ENCODE measurements at regions not wholly inside any gene's neighbourhood (a gene's known extent, or its start where the extent isn't known, plus 50 kb on each side); places are given as distances from the start of the nearest gene placed in this dataset.

GRCh38 chr12:67757651-67758050, 109.1 kb downstream of the DYRK2 start:
- Histone ChIP-seq H3K36me3 (no peaks in the 10 kb centered on the region), H3K4me3 (no peak overlapping the region), H3K9ac (no peak overlapping the region), H3K27me3 (no peaks in the 10 kb centered on the region), H3K9me3 (replicated peaks in 1 of 11) (no peaks in the 10 kb centered on the region; a peak in 1 of 22 replicates), H3K27ac (no peak overlapping the region), H3K4me1 (peaks cover 0 to 17% (median 5%) of the 10 kb centered on the region in 10 experiments; a peak in 9 of 20 replicates), H3K4me2 (no peak overlapping the region), H4K20me1 (no peaks in the 10 kb centered on the region)
- no peak for TF ChIP-seq Cebpa-rat (IDR thresholded peaks at IDR 0.05)

GRCh38 chr12:67758119-67758518, 109.6 kb downstream of the DYRK2 start:
- H3K9me3 ChIP-seq (replicated peaks in 1 of 11): no peaks in the 10 kb centered on the region; a peak in 1 of 22 replicates
- peaks cover 0 to 17% (median 5%) of the 10 kb centered on the region in 10 experiments; a peak in 9 of 20 replicates for H3K4me1 ChIP-seq
- no peaks in the 10 kb centered on the region for H3K27me3 ChIP-seq
- H3K4me3 ChIP-seq: no peak overlapping the region
- H3K9ac ChIP-seq: no peak overlapping the region
- no peak overlapping the region for H3K27ac ChIP-seq
- H4K20me1 ChIP-seq: no peaks in the 10 kb centered on the region
- TF ChIP-seq Cebpa-rat (IDR thresholded peaks at IDR 0.05): no peak
- H3K36me3 ChIP-seq: no peaks in the 10 kb centered on the region
- H3K4me2 ChIP-seq: no peak overlapping the region

GRCh38 chr12:67758521-67758920, 110.0 kb downstream of the DYRK2 start:
- no peak overlapping the region for H3K4me3 ChIP-seq
- no peaks in the 10 kb centered on the region for H4K20me1 ChIP-seq
- no peaks in the 10 kb centered on the region for H3K36me3 ChIP-seq
- H3K9me3 ChIP-seq (replicated peaks in 1 of 11): no peaks in the 10 kb centered on the region; a peak in 1 of 22 replicates
- H3K4me2 ChIP-seq: no peak overlapping the region
- H3K4me1 ChIP-seq: peaks cover 0 to 17% (median 5%) of the 10 kb centered on the region in 10 experiments; a peak in 9 of 20 replicates
- no peak overlapping the region for H3K27ac ChIP-seq
- no peak overlapping the region for H3K9ac ChIP-seq
- TF ChIP-seq Cebpa-rat (IDR thresholded peaks at IDR 0.05): no peak
- H3K27me3 ChIP-seq: no peaks in the 10 kb centered on the region

GRCh38 chr12:67759829-67760228, 111.3 kb downstream of the DYRK2 start:
- Histone ChIP-seq H4K20me1 (no peaks in the 10 kb centered on the region), H3K4me1 (peaks cover 0 to 15% (median 5%) of the 10 kb centered on the region in 10 experiments; a peak in 9 of 20 replicates), H3K27me3 (no peaks in the 10 kb centered on the region; a peak in 1 of 22 replicates), H3K4me3 (no peak overlapping the region), H3K9ac (no peak overlapping the region), H3K27ac (no peak overlapping the region), H3K9me3 (replicated peaks in 1 of 11) (no peaks in the 10 kb centered on the region; a peak in 1 of 22 replicates), H3K4me2 (no peak overlapping the region), H3K36me3 (no peaks in the 10 kb centered on the region)
- TF ChIP-seq Cebpa-rat (IDR thresholded peaks at IDR 0.05): no peak

- Histone ChIP-seq H3K4me1 (peaks cover 0 to 15% (median under 1%) of the 10 kb centered on the region in 10 experiments; a peak in 8 of 20 replicates), H3K9me3 (replicated peaks in 1 of 11) (no peaks in the 10 kb centered on the region; a peak in 1 of 22 replicates), H4K20me1 (no peaks in the 10 kb centered on the region), H3K4me3 (no peak overlapping the region), H3K9ac (no peak overlapping the region), H3K27me3 (no peaks in the 10 kb centered on the region; a peak in 1 of 22 replicates), H3K36me3 (no peaks in the 10 kb centered on the region), H3K27ac (no peak overlapping the region), H3K4me2 (no peak overlapping the region)
- TF ChIP-seq Cebpa-rat (IDR thresholded peaks at IDR 0.05): no peak
These were observed 112.2 kb downstream of the DYRK2 start for GRCh38 chr12:67760586-67761275.

GRCh38 chr12:67761566-67761965, 113.0 kb downstream of the DYRK2 start:
- Histone ChIP-seq H4K20me1 (no peaks in the 10 kb centered on the region), H3K9me3 (replicated peaks in 1 of 11) (no peaks in the 10 kb centered on the region; a peak in 1 of 22 replicates), H3K4me1 (peaks cover 0 to 17% (median 0%) of the 10 kb centered on the region in 10 experiments; a peak in 9 of 20 replicates), H3K4me2 (no peak overlapping the region), H3K27me3 (no peaks in the 10 kb centered on the region; a peak in 1 of 22 replicates), H3K9ac (no peak overlapping the region), H3K4me3 (no peak overlapping the region), H3K36me3 (no peaks in the 10 kb centered on the region), H3K27ac (no peak overlapping the region)
- no peak for TF ChIP-seq Cebpa-rat (IDR thresholded peaks at IDR 0.05)

- Histone ChIP-seq H3K36me3 (no peaks in the 10 kb centered on the region), H3K9ac (no peak overlapping the region), H4K20me1 (no peaks in the 10 kb centered on the region), H3K9me3 (replicated peaks in 1 of 11) (no peaks in the 10 kb centered on the region; a peak in 1 of 22 replicates), H3K27me3 (no peaks in the 10 kb centered on the region; a peak in 1 of 22 replicates), H3K27ac (no peak overlapping the region), H3K4me1 (peaks cover 0 to 19% (median 0%) of the 10 kb centered on the region in 10 experiments; a peak in 9 of 20 replicates), H3K4me2 (no peak overlapping the region), H3K4me3 (no peak overlapping the region)
- TF ChIP-seq Cebpa-rat (IDR thresholded peaks at IDR 0.05): no peak
These were observed 115.5 kb downstream of the DYRK2 start for GRCh38 chr12:67764055-67764454.

GRCh38 chr12:67764946-67765619, 116.5 kb downstream of the DYRK2 start:
- TF ChIP-seq Cebpa-rat (IDR thresholded peaks at IDR 0.05): no peak

More at GRCh38 chr12:67764946-67765619, 116.5 kb downstream of the DYRK2 start:
- Histone ChIP-seq H3K4me2 (peak overlapping the region in 3 of 11 experiments; percentile 32 to 69 (median 57); a peak in 4 of 22 replicates), H3K27me3 (no peaks in the 10 kb centered on the region; a peak in 1 of 22 replicates), H3K9ac (no peak overlapping the region), H3K36me3 (no peaks in the 10 kb centered on the region), H3K4me1 (peaks cover 0 to 19% (median 0%) of the 10 kb centered on the region in 10 experiments; a peak in 9 of 20 replicates), H4K20me1 (no peaks in the 10 kb centered on the region), H3K4me3 (no peak overlapping the region), H3K27ac (no peak overlapping the region), H3K9me3 (replicated peaks in 1 of 11) (no peaks in the 10 kb centered on the region; a peak in 1 of 22 replicates)
